ENCODE measurements at regions not wholly inside any gene's neighbourhood (a gene's known extent, or its start where the extent isn't known, plus 50 kb on each side); places are given as distances from the start of the nearest gene placed in this dataset.
"Not testable (repeated sequence)": the region's sequence is repeated elsewhere in the genome, so short reads cannot be mapped to it uniquely, and the experiment has no call there.

GRCh38 chr1:185434721-185435120 lies 117.7 kb upstream of the IVNS1ABP start:
- WGBS, 4 donors, result 96 to 100% (median 97%) methylated on average over 1 of the region's 1 CpG
- DNase-seq (no peak), ATAC-seq (no peak)
- Histone ChIP-seq H3K27ac (no peak overlapping the region), H3K9me3 (peaks cover 0 to 5% (median 0%) of the 10 kb centered on the region in 12 donors), H3K4me3 (no peak overlapping the region), H3K36me3 (no peaks in the 10 kb centered on the region), H3K27me3 (no peaks in the 10 kb centered on the region), H3K4me1 (peaks cover 0 to 12% (median 0%) of the 10 kb centered on the region in 12 donors)
- intact Hi-C loops (cut with DNase I), result no loop called here
- TF ChIP-seq POLR2A (IDR thresholded peaks at IDR 0.05) (no peak), CTCF (IDR thresholded peaks at IDR 0.05) (no peak)

DNA sequence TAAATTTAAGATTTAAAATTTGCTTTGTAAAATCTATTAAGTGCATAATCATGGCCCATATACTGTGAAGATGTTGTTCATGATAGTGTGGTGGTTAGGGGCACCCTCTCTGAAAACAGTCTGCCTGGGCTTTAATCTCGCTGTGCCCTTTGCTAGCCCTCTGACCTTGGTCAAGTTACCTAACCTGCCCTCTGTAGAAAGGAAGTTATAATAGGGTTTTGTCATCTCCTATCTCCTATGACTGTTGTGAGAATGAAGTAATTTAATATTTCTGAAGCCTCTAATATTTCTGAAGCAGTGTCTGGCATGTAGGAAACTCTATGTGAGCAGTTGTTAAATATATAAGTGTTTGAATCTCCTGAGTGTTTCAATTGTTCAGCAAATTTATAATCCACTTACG lies 116.6 kb upstream of the IVNS1ABP start:
- Histone ChIP-seq H3K4me3 (no peak overlapping the region), H3K4me1 (peaks cover 0 to 2% (median 0%) of the 10 kb centered on the region in 12 donors), H3K27me3 (no peaks in the 10 kb centered on the region), H3K9me3 (peaks cover 0 to 5% (median 0%) of the 10 kb centered on the region in 12 donors), H3K27ac (no peak overlapping the region), H3K36me3 (no peaks in the 10 kb centered on the region)
- TF ChIP-seq CTCF (IDR thresholded peaks at IDR 0.05) (no peak), POLR2A (IDR thresholded peaks at IDR 0.05) (no peak)
- ATAC-seq (no peak), DNase-seq (no peak)
- intact Hi-C loops (cut with DNase I), result no loop called here
- WGBS, 4 donors, result 77 to 91% (median 86%) methylated on average over 2 of the region's 2 CpGs

DNA sequence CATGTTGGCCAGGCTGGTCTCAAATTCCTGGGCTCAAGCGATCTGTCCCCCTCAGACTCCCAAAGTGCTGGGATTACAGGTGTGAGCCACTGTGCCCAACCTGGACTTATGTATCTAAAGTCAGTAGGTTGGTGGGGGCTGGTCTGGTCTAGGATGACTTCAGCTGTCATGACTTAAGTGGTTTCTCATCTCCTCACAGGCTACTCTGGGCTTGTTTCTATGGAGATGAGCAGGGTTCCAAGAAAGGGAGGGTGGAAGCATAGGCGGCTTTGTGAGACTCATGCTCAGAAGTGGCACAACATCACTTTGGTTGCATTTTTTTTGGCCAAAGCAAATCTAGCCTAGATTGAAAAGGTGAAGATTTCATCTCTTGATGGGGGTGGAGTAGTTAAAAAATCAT lies 115.9 kb upstream of the IVNS1ABP start:
- no peaks in the 10 kb centered on the region for H3K27me3 ChIP-seq
- H3K4me1 ChIP-seq, result peaks cover 0 to 2% (median 0%) of the 10 kb centered on the region in 12 donors
- TF ChIP-seq CTCF (IDR thresholded peaks at IDR 0.05) (no peak), POLR2A (IDR thresholded peaks at IDR 0.05) (no peak)
- peaks cover 0 to 5% (median 0%) of the 10 kb centered on the region in 12 donors for H3K9me3 ChIP-seq
- ATAC-seq (no peak), DNase-seq (no peak)
- H3K27ac ChIP-seq, result no peak overlapping the region
- 88 to 100% (median 96%) methylated on average over 2 of the region's 2 CpGs for WGBS, 4 donors
- no peak overlapping the region for H3K4me3 ChIP-seq
- H3K36me3 ChIP-seq, result no peaks in the 10 kb centered on the region
- intact Hi-C loops (cut with DNase I), result no loop called here

DNA sequence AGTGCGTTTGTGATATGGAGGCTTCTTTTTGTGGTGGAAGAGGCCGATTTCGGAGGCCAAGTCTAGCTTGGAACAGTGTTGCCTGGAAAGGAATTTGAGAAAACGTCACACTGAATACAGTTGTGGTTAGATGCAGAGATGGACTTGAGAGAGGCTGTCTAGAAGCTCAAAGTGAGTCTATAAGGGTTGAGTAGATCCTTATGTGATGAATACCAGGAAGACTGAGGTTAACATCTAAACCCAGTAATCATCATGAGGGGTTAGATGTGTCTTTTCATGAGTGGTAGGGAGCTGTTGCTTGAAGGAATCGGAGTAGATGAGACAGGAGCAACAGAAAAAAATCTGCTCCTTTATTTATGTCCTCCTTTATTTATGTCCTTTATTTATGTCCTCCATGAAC lies 114.6 kb upstream of the IVNS1ABP start:
- intact Hi-C loops (cut with DNase I), result no loop called here
- Histone ChIP-seq H3K4me3 (no peak overlapping the region), H3K27me3 (no peaks in the 10 kb centered on the region), H3K36me3 (no peaks in the 10 kb centered on the region), H3K9me3 (peaks cover 0 to 5% (median 0%) of the 10 kb centered on the region in 12 donors), H3K4me1 (peaks cover 0 to 14% (median 5%) of the 10 kb centered on the region in 12 donors), H3K27ac (no peak overlapping the region)
- WGBS, 4 donors, result 76 to 97% (median 83%) methylated on average over 5 of the region's 5 CpGs
- TF ChIP-seq CTCF (IDR thresholded peaks at IDR 0.05) (no peak), POLR2A (IDR thresholded peaks at IDR 0.05) (no peak)
- no peak for DNase-seq
- ATAC-seq, result no peak

DNA sequence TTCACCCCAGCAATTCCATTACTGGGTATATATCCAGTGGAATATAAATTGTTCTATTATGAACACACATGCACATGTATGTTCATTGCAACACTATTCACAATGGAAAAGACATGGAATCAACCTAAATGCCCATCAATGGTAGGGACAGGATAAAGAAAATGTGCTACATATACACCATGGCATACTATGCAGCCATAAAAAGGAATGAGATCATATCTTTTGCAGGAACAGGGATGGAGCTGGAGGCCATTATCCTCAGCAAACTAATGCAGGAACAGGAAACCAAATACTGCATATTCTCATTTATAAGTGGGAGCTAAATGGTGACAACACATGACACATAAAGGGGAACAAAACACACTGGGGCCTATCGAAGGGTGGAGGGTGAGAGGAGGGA lies 112.6 kb upstream of the IVNS1ABP start:
- H3K4me3 ChIP-seq, DNase-seq, ATAC-seq, H3K27me3 ChIP-seq, H3K9me3 ChIP-seq, H3K27ac ChIP-seq, H3K36me3 ChIP-seq: not testable (repeated sequence)
- intact Hi-C loops (cut with DNase I), result loop anchor here in 5 of 10 donors (5.0 to 10.0 kb wide), 3 partner anchors 243 to 253 kb away; no protein-coding TSS in a partner anchor
- peaks cover 0 to 23% (median 8%) of the 10 kb centered on the region in 12 donors for H3K4me1 ChIP-seq
- 86 to 98% (median 95%) methylated on average over 1 of the region's 1 CpG for WGBS, 4 donors
